Spleen (tissue), 7 donors: ENCODE measurements at regions not wholly inside any gene's neighbourhood (a gene's known extent, or its start where the extent isn't known, plus 50 kb on each side); places are given as distances from the start of the nearest gene placed in this dataset.

ENCODE experiments used
- POLR2A ChIP-seq, 3 donors: fragments of 450-650 bp; IDR thresholded peaks; one replicate each; pipeline ENCODE4 v1.5.1; 2017; ENCODE audit warnings: antibody characterized with exemption in 3 of 3, mild to moderate bottlenecking in 1 of 3
- POLR2AphosphoS5 ChIP-seq, 3 donors: sonication (generic); formaldehyde crosslinking; IDR thresholded peaks; one replicate each; pipeline ENCODE4 v1.5.1; 2017; ENCODE audit warnings: antibody characterized with exemption in 3 of 3
- TF ChIP-seq, protein P1 (sequence below), 11 experiments: fragments of 200-600 bp in 7 of 11; fragments of 450-650 bp in 4 of 11; sonication (generic) in 4 of 11; IDR thresholded peaks in 8 of 11; conservative IDR thresholded peaks in 3 of 11; 1 replicate in 7 of 11; 2 replicates in 4 of 11; pipeline versions ENCODE4 v1.4.0 to v1.8.0; 2016 to 2021; ENCODE audit warnings: antibody characterized with exemption in 11 of 11, inconsistent platforms in 4 of 11, mild to moderate bottlenecking in 1 of 11
- donor health status: DM: no; HTN: no; CAD: no; lungs with moderate emphysema.
- donor health status: DM: no; HTN: no; CAD: no.
- donor health status: DM: no; HTN: no; CAD: no.

DNA sequence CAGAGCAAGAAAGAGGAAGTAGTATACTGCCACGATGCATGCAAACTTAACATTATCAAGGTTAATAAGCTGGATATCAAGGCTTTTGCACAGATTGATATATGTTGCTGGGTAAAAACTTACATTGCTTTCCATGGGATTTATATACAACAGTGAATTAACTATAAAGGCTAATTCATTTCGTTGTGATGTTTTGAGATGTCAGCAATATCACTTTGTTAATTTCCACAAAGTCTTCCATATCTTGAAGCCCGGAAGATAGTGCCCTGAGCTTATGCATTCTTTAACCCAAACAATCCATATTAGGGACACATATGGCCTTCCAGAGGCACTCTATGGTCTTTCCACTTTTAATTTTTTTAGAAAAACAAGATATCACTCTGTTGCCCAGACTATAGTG, 603.5 kb downstream of the MAFB start:
- TF ChIP-seq, protein P1, sequence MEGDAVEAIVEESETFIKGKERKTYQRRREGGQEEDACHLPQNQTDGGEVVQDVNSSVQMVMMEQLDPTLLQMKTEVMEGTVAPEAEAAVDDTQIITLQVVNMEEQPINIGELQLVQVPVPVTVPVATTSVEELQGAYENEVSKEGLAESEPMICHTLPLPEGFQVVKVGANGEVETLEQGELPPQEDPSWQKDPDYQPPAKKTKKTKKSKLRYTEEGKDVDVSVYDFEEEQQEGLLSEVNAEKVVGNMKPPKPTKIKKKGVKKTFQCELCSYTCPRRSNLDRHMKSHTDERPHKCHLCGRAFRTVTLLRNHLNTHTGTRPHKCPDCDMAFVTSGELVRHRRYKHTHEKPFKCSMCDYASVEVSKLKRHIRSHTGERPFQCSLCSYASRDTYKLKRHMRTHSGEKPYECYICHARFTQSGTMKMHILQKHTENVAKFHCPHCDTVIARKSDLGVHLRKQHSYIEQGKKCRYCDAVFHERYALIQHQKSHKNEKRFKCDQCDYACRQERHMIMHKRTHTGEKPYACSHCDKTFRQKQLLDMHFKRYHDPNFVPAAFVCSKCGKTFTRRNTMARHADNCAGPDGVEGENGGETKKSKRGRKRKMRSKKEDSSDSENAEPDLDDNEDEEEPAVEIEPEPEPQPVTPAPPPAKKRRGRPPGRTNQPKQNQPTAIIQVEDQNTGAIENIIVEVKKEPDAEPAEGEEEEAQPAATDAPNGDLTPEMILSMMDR (IDR thresholded peaks at IDR 0.05 in 8 of 11, conservative IDR thresholded peaks at IDR 0.05 in 3 of 11) = no peak
- no peak for TF ChIP-seq POLR2AphosphoS5 (IDR thresholded peaks at IDR 0.05)
- TF ChIP-seq POLR2A (IDR thresholded peaks at IDR 0.05) = no peak
